Activated naive CD8-positive, alpha-beta T cell treated with anti-CD3 and anti-CD28 coated beads, Interleukin-2, amount 10 ng/mL, durations not matched to agents 7 days and 5 days (primary cell): ENCODE measurements at regions not wholly inside any gene's neighbourhood (a gene's known extent, or its start where the extent isn't known, plus 50 kb on each side); places are given as distances from the start of the nearest gene placed in this dataset.

ENCODE experiments used
- ATAC-seq: fragments of 150-1000 bp; cut with Tn5 transposase; one replicate; pipeline ENCODE4 v1.10.0; 2021; ENCODE audit warnings: low read depth, moderate library complexity
- POLR2A ChIA-PET: fragments of 350-600 bp; sonication (Branson Sonifier 250); formaldehyde crosslinking; loops from one replicate; lab custom pipeline; 2021; ENCODE audit warnings: antibody characterized with exemption; lab: Charles Lee
- DNase-seq: peaks from one replicate; pipeline ENCODE4 v3.0.0; 2021
- H3K27ac Mint-ChIP-seq: one replicate; pipeline ENCODE4 v1.8.0; 2022; ENCODE audit warnings: mild to moderate bottlenecking, mixed read lengths
- H3K27me3 Mint-ChIP-seq: one replicate; pipeline ENCODE4 v1.8.0; 2022; ENCODE audit warnings: mild to moderate bottlenecking, moderate library complexity, mixed read lengths
- H3K36me3 Mint-ChIP-seq: one replicate; pipeline ENCODE4 v1.8.0; 2021; ENCODE audit warnings: mild to moderate bottlenecking, mixed read lengths
- H3K4me1 Mint-ChIP-seq: one replicate; pipeline ENCODE4 v1.8.0; 2021; ENCODE audit warnings: mixed read lengths
- H3K4me3 Mint-ChIP-seq: one replicate; pipeline ENCODE4 v1.8.0; 2022; ENCODE audit warnings: mild to moderate bottlenecking, moderate library complexity, mixed read lengths
- H3K9me3 Mint-ChIP-seq: one replicate; pipeline ENCODE4 v1.8.0; 2021; ENCODE audit warnings: mixed read lengths

DNA sequence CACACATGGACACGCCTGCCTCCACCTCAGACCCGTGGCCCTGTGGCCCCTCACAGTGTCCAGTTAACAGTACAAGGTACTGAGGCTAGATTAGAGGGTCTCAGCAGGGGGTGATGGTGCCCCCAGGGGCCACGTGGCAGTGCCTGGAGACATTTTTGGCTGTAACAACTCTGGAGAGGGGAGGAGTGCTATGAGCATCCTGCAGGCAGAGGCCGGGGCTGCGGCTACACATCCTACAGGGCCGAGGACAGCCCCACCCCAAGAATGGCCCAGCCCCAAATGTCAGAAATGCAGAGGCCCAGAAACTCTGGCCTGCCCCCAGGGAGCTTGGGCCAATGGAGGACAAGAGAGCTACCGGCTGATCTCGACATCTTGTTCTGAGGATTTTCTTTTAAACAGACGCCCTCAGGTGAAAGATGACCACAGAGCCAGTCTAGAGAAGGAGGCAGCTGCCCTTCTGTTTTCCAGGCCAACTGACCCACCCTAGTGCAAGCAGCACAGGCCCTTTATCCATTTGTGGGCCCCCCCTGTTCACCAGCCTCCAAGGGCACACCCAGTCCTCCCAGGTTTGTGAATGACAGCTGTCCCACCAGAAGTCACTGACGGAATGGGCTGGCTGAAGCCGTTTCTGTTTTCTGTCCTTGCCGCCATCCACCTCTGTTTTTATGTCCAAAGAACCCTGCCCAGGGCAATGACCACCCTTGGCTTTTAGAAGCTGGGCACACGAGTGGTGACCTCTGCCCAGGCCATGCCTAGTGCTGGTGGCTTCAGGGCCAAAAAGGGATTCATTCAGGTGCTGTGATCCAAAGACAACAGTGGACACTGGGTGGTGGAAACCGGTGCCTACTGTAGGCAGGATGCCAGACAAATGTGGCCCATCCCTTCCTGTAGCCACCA, 85.2 kb upstream of the LINC01488 start:
- H3K27me3 Mint-ChIP-seq: peaks cover under 1% of the 10 kb centered on the region
- H3K9me3 Mint-ChIP-seq: no peaks in the 10 kb centered on the region
- no peak for ATAC-seq
- no peak overlapping the region for H3K4me3 Mint-ChIP-seq
- H3K4me1 Mint-ChIP-seq: peaks cover under 1% of the 10 kb centered on the region
- POLR2A ChIA-PET: no interaction called here
- H3K27ac Mint-ChIP-seq: no peak overlapping the region
- H3K36me3 Mint-ChIP-seq: no peaks in the 10 kb centered on the region
- no peak for DNase-seq

DNA sequence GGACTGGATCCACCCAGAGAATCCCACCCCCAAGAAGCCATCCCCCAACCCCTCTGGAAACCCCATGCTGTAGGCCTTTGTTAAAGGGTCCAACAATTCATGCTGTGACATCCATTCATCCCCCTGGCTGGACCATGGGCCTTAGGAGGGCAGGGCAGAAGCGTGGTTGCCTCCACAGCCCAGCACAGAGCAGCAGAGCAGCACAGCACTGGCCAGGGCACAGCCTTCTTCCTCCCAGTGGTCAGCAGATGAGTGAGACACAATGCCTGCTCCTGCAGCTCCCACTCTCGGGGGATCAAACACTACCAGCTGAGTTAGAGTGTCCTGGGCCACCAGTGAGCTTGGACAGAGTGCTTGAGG, 84.5 kb upstream of the LINC01488 start:
- Mint-ChIP-seq H3K27me3 (peaks cover 5% of the 10 kb centered on the region), H3K4me3 (no peak overlapping the region), H3K4me1 (peaks cover 4% of the 10 kb centered on the region), H3K36me3 (no peaks in the 10 kb centered on the region), H3K27ac (no peak overlapping the region), H3K9me3 (no peaks in the 10 kb centered on the region)
- ATAC-seq: no peak
- POLR2A ChIA-PET: no interaction called here
- no peak for DNase-seq

DNA sequence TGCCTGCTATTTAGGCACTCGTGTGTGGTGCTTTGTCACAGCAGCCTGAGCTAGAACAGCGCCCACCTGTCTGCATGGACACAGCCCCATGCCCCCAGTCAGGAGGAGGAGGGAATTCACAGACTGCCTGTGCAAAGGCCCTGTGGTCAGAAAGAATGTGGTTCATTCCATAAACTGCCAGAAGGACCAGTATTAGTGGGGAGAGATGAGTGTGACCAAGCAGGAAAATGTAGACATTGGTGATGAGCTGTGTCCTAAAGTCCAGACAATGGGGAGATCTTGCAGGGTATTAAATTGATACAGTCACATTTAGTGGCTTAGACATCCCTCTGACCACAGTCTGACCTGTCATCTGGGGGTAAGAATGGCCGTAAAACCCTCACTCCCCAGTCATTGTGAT, 83.7 kb upstream of the LINC01488 start:
- POLR2A ChIA-PET: no interaction called here
- H3K27me3 Mint-ChIP-seq: peaks cover 10% of the 10 kb centered on the region
- DNase-seq (no peak), ATAC-seq (no peak)
- H3K36me3 Mint-ChIP-seq: no peaks in the 10 kb centered on the region
- H3K4me3 Mint-ChIP-seq: no peak overlapping the region
- peaks cover 4% of the 10 kb centered on the region for H3K4me1 Mint-ChIP-seq
- H3K27ac Mint-ChIP-seq: no peak overlapping the region
- H3K9me3 Mint-ChIP-seq: peaks cover 4% of the 10 kb centered on the region

DNA sequence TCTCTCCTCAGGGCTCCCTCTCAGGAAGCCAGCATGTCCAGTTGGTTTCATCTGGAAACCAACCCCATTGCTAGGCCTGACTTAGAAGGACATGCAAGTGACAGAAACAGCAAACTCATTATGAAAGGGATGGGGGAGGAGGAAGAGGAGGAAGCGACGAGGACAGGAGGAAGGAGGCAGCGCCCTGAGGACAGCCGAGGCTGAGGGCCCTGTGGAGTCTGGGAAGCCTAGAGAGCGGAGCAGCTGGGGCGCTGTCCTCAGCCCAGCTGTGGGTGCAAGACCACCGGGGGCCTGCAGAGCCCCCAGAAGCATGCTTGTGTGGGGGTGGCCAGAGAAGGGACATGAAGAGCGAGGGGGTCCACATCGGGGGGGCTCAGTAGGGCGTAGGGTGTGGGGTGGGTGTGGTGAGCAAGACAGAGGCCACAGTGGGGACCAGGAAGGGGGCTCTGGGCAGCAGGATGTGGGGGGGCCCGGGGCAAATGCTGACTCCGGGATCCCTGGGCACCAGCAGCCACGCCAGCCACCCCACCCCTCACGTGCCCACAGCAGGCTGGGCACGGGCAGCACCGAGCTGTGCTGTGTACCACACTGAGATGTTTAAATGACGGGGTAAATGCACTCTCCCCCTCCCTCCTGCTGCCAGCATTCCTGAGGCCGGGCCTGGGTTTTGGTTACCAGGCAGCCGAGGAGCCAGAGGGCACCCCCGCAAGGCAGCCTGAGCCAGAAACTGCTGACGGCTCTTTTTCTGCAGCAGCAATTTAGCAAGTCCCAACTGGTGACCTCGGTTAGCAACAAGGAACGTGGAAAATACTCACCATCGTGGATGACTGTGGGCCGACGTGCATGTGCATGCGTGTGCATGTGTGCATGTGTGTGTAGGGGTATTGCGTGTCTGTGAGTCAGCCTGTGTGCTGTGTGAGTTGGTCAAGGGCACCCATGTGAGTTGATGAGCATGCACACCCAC, 82.7 kb upstream of the LINC01488 start:
- POLR2A ChIA-PET: no interaction called here
- DNase-seq (no peak), ATAC-seq (no peak)
- H3K27me3 Mint-ChIP-seq: peaks cover 10% of the 10 kb centered on the region
- peaks cover 4% of the 10 kb centered on the region for H3K4me1 Mint-ChIP-seq
- H3K36me3 Mint-ChIP-seq: no peaks in the 10 kb centered on the region
- H3K9me3 Mint-ChIP-seq: peaks cover 4% of the 10 kb centered on the region
- H3K4me3 Mint-ChIP-seq: no peak overlapping the region
- no peak overlapping the region for H3K27ac Mint-ChIP-seq

DNA sequence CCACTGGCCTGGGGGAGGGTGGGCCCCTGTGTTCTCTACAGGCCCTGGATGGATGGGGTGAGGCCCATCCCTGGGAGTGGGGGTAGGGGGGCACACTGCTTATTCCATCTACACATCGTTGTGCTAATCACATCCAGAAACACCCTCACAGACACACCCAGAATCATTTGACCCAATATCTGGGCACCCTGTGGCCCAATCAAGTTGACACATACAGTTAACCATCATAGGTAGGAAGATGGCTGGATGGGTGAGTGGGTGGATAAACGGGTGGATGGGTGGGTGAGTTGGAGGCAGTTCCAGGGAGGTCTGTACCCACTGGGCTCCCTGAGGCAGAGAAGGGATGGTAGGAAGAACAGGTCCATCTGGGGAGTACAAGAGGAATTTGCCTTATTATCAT, 81.3 kb upstream of the LINC01488 start:
- Mint-ChIP-seq H3K4me3 (no peak overlapping the region), H3K36me3 (no peaks in the 10 kb centered on the region), H3K4me1 (peaks cover 4% of the 10 kb centered on the region), H3K27me3 (peaks cover 10% of the 10 kb centered on the region), H3K27ac (no peak overlapping the region), H3K9me3 (peaks cover 4% of the 10 kb centered on the region)
- no peak for ATAC-seq
- POLR2A ChIA-PET: no interaction called here
- no peak for DNase-seq

DNA sequence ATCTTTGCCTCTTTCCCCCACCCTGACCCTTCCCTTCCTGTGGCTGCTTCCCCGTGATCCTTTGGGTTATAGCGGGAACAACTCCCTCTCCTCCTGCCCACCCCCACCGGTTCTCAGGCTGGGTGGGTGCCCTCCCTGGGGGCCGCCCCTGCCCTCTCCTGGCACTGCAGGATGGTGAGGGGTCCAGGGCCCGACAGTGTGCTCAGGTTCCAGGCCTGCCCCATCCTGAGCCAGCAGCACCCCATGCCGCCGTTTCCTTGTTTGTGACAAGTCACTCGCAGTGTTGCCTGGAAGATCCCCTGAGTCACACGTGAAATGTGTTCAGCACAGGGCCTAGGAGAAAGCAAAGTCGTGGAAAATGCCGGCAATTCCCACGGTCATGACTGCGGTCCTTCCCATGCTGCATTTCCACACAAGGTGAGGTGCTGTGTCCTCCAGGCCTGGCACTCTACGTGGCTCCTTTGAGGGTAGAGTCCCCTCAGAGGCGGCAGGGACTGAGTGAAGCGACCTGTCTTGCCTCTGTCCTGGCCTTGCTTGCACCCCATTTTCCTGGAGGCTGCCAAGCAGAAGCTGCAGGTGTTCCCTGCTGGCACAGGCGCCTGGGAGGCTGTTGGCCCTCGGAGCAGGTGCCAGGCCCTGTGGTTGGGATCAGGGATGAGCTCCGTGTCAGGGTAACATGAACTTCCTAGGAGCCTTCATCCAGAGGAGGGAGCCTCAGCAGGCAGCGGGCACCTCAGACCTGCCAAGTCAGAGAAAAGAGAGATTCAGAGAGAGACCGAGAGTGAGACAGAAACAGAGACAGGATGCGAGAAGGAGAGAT, 80.5 kb upstream of the LINC01488 start:
- Mint-ChIP-seq H3K36me3 (no peaks in the 10 kb centered on the region), H3K27me3 (peaks cover 14% of the 10 kb centered on the region), H3K4me1 (peaks cover 4% of the 10 kb centered on the region), H3K27ac (peak overlapping the region; percentile 31), H3K4me3 (no peak overlapping the region), H3K9me3 (peaks cover 4% of the 10 kb centered on the region)
- ATAC-seq (no peak), DNase-seq (no peak)
- POLR2A ChIA-PET: no interaction called here

DNA sequence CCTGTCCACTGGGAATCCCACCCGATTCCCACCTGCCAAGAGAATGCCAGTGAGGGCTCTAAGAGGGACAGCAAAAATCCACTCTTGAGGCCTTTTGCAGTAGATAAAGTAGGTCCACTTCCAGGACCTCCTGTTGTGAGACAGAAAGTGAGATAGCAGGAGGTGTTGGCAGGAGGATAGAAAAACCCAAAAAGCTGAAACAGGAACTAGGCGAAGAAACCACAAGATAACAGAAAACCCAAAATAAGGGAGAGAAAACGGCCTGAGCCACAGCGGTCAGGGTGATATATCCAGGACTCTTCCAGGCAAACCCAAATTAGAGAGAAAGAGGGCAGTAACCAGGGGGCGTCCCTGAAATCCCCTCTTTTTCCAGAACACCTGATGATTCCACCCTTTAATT, 79.7 kb upstream of the LINC01488 start:
- ATAC-seq (no peak), DNase-seq (no peak)
- Mint-ChIP-seq H3K27me3 (peaks cover 20% of the 10 kb centered on the region), H3K4me3 (no peak overlapping the region), H3K4me1 (peaks cover 4% of the 10 kb centered on the region), H3K27ac (no peak overlapping the region), H3K36me3 (no peaks in the 10 kb centered on the region), H3K9me3 (peaks cover 4% of the 10 kb centered on the region)
- POLR2A ChIA-PET: no interaction called here

DNA sequence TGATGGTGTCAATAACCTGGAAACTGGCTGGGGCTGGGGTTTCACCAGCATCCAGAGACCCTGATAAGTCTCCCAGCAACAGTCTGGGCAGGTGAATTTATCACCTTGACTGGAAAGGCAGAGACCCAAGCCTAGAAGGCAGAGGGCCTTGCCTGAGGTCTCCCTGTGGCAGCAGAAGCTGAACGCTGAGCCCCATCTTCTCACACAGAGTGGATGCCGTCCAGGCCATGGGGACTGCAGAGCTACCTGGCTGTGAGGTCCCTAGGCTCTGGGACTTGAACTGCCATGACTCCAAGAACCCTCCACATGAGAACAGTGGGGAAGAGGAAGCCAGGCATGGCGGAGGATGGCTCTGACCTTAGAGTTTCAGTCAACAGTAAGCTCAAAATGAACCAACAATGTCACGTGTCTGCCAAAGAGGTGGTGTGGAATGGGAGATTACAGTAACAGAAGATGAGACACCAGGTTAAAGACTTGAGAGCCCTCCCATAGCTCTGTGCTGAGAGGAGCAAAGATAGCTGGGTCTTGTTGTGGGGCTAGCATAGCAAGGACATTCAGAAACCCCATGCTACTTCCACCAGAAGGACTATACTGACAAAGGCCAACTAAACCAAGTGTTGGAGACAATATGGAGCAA, 79.1 kb upstream of the LINC01488 start:
- H3K4me3 Mint-ChIP-seq: no peak overlapping the region
- DNase-seq (peak; percentile 15), ATAC-seq (no peak)
- peaks cover 4% of the 10 kb centered on the region for H3K4me1 Mint-ChIP-seq
- H3K9me3 Mint-ChIP-seq: peaks cover 4% of the 10 kb centered on the region
- peaks cover 23% of the 10 kb centered on the region for H3K27me3 Mint-ChIP-seq
- peak overlapping the region; percentile 1 for H3K27ac Mint-ChIP-seq
- H3K36me3 Mint-ChIP-seq: no peaks in the 10 kb centered on the region
- POLR2A ChIA-PET: no interaction called here

DNA sequence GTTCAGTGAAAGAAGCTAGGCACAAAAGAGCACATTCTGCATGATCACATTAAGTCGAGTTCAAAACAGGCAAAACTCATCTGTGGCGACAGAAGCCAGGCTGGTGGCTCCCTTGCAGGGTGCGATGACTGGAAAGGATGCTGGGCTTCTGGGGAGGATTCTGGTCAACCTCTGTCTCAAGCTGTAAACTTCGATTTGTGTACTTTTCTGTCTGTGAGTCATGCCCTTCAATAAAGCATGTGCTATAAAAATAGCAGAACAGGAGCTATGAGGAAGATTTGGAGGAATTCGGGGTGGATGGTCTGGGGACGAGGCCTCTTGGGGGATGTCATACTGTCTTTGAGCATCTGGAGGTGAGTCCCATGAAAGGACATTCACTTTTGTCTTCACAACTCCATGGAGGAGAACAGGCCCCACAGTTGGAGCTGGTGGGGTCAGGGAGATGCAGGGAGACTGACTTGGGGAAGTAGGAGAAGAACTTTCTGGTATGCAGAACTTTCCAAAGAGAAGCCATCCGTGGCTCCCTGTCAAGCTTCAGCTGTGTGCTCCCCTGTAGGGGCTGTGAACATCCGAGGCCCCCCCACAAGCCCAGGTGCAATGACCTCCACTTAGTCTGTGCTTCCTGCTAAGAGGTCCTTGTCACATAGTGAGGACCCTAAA, 77.8 kb upstream of the LINC01488 start:
- no peak for ATAC-seq
- peaks cover 28% of the 10 kb centered on the region for H3K27me3 Mint-ChIP-seq
- POLR2A ChIA-PET: no interaction called here
- H3K9me3 Mint-ChIP-seq: peaks cover 4% of the 10 kb centered on the region
- peaks cover 4% of the 10 kb centered on the region for H3K4me1 Mint-ChIP-seq
- no peak overlapping the region for H3K27ac Mint-ChIP-seq
- no peak overlapping the region for H3K4me3 Mint-ChIP-seq
- DNase-seq: no peak
- H3K36me3 Mint-ChIP-seq: no peaks in the 10 kb centered on the region

DNA sequence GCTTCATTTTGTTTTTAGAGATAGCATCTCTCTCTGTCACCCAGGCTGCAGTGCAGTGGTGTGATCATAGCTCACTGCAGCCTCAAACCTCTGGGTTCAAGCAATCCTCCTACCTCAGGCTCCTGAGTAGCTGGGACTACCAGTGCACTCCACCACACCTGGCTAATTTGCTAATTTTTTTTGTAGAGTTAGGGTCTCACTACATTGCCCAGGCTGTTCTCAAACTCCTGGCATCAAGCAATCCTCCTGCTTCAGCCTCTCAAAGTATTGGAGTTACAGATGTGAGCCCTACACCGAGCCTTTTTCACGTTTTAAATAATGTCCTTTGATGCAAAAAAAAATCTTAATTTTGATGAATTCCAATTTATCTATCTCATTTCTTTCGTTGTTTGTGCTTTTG, 75.4 kb upstream of the LINC01488 start:
- DNase-seq (no peak), ATAC-seq (no peak)
- Mint-ChIP-seq H3K9me3 (peaks cover 4% of the 10 kb centered on the region), H3K4me3 (no peak overlapping the region), H3K36me3 (no peaks in the 10 kb centered on the region), H3K4me1 (peaks cover 8% of the 10 kb centered on the region), H3K27me3 (peaks cover 36% of the 10 kb centered on the region), H3K27ac (no peak overlapping the region)
- POLR2A ChIA-PET: interaction anchor here (0.5 kb wide), 1 partner anchor 109 kb away, joined by 4 read pairs; no protein-coding TSS in a partner anchor

DNA sequence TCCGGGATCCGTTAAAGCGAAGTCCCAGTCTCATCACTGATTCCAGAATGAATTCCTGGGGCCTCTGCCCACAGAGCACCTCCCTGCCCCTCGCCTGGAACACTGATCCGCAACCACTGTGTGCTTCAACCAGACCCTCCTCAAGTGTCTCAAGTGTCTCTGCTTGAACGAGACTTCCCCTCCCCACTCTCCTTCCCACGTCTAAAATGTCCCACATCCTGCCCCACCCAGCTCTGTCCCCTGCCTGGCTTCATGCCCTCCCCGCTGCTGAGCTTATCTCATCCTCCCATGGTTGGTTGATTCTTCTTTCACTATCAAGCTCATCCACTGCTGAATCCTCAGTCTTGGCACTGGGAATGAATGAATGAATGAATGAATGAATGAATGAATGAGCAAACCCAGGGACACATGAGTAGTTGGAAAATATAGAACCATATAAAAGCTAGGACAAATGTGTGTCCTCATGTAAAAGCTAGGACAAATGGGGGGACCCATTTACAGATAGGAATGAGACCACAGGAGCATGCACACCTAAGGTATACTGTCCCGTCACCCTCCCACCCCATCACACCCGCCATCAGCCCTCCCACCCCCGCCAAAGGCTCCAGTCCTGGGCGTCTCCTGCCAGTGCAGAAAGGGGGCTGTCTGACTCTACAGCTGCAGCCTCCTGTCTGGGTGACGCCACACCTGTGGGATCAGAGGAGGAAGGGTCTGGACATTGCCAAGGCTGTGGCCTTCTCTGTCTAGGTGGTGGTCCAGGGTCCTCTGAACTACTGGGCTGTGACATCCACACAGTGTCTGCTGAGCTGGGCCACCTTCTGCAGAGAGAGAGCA, 71.4 kb upstream of the LINC01488 start:
- H3K27me3 Mint-ChIP-seq: peaks cover 26% of the 10 kb centered on the region
- POLR2A ChIA-PET: interaction anchor here (1.0 kb wide), 1 partner anchor 265 kb away, joined by 3 read pairs; the partner anchor contains the start of gene LTO1
- H3K27ac Mint-ChIP-seq: peak overlapping the region; percentile 45
- peaks cover 4% of the 10 kb centered on the region for H3K4me1 Mint-ChIP-seq
- no peaks in the 10 kb centered on the region for H3K36me3 Mint-ChIP-seq
- ATAC-seq (peak; percentile 65), DNase-seq (peak; percentile 17)
- no peaks in the 10 kb centered on the region for H3K9me3 Mint-ChIP-seq
- H3K4me3 Mint-ChIP-seq: peak overlapping the region; percentile 11
